Stimulated activated CD4-positive, alpha-beta T cell treated with anti-CD3 and anti-CD28 coated beads, TNF-alpha, amount 100 ng/mL, for 48 hours (primary cell): ENCODE measurements at regions not wholly inside any gene's neighbourhood (a gene's known extent, or its start where the extent isn't known, plus 50 kb on each side); places are given as distances from the start of the nearest gene placed in this dataset.

Experiments
- DNase-seq, 3 donors: peaks; one replicate each; pipeline ENCODE4 v3.0.0-alpha.2; 2020; ENCODE audit warnings: low read depth in 3 of 3

DNA sequence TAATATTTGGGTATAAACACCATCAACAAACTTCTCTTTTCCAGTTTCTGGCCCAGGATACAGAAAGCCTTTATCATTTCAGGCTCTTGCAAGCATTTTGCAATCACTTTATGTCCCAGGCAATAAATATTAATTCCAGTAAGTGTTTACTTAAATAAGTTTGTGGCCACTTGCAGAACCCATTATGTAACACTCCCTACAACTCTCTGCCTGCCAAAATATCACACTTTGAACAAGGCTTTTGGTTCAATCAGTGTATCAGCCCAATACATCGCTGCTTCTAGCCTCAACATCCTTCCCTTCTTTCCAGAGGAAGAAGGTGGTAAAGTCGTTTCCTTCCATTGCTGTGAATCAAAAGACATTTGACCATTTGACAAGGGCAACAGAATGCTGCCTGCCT, 203.0 kb upstream of the USP25 start:
- no peak for DNase-seq

DNA sequence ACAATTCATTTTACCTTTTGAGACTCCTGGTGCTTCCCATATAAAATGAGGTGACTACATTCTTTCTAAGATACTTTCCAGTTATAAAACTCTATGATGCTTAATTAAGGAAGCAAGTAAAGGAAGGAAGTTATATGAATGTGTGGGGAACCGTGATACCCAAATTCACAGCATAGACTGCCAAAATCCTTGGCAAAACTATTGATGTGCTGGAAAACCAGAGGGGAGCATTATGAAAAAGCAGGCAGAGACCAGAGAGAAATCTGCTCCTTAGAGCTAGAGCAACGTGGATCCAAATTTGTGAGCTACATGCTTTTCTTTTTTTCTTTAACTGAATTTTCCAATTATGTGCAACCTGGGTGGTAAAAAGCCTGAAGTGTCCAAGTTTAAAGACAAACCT, 201.4 kb upstream of the USP25 start:
- DNase-seq, result no peak

DNA sequence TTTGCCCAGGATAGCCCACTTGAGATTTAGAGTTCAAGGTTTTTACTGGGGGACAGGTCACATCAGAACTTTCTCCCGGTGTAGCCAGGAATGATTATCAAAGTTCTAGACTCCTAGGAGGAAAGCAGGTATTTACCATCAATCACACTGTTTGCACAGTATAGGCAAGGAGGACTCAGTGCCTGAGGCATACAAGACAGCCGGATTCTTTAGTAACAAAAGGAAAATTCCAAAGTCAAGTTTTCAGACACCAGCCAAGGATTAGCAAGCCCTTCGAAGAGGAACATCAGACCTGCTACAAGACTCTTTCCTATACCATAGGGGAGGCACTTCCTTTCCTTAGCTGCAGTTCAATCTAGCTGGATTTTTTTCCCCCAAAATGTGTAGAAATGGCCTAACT, 197.8 kb upstream of the USP25 start:
- no peak for DNase-seq

DNA sequence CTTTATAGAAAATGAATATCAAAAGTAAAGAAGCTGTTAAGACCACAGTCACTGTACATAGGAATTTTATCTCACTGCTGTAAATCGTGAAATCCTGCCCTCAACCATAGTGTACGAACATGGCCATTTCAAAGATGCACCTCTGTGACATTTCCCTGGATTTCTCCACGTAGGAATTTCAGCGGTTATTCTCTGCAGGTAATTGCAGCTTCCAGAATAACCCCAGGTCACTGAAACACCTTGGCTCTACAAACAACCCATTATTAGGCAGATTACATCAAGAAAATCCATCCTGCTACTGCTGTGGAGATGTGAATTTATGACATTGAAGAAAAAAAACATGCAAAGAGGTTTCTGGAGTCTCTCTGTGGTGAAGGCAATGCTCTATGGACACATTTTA, 196.2 kb upstream of the USP25 start:
- DNase-seq, result no peak

DNA sequence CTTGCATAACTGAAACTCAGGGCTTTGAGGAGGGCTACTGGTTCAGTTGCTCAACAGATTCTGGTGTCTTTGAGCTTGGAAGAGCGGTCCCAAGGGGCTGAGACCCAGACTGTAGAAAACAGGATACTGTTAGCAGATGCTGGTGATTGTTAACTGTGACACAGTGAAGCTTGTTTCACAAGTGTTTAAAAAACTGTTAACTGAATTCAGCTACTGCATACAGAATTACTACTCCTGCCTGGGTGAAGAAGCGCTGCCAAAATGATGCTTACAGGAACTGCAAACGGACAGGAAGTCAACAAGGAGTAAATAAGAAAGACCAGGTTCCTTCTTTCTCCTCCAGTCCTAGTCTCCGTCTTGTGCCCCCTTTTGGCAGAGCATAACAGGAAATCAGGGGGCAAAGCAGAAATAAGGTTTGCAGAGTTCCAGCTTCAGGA, 195.3 kb upstream of the USP25 start:
- no peak for DNase-seq

DNA sequence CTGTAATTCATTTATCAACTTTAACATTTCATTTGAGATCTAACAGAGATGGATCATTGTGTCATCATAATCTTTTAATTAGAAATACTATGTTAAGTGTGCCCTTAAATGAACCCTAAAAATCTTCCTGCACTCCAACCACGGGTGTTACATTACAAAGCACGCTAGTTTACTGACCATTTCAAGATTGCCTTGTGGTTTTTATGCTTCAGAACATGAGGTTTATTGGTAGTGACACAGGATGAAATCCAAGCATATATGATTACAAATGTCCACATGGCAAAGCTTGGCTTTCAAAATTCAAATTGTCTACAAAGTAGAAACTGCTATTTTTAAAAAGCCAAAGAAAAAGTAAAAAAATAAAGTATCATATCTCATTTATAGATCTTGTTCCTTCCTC, 190.4 kb upstream of the USP25 start:
- no peak for DNase-seq

DNA sequence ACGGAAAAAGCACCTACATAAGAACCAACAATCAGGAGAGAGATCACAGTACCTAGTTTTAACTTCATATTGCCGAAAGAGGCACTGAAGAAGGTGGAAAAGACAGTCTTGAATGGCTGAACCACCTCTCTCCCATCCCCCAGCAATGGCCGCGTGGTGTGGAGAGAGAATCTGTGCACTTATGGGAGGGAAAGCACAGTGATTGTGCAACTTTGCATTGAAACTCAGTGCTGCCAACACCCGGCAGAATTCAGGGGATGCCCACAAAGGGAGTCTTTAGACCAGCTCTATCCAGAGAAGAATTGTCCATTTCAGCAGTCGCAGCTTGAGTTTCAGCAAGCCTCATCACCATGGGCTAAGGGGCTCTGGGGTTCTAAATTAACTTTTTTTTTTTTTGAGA, 186.3 kb upstream of the USP25 start:
- no peak for DNase-seq

DNA sequence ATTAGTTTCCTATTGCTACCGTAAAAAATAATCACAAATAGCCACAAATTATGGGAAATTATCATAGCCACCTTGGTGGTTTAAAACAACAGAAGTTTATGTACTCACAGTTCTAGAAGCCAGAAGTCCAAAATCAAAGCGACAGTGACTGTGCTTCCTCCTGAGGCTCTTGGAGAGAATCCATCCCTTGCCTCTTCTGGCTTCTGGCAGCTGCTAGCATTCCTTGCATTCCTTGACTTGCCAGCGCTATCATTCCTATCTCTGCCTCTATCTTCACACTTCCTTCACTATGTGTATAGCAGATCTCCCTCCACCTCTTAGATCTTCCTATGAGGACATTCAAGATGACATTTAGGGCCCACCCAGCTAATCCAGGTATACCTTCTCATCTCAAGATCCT, 180.1 kb upstream of the USP25 start:
- DNase-seq, result no peak

DNA sequence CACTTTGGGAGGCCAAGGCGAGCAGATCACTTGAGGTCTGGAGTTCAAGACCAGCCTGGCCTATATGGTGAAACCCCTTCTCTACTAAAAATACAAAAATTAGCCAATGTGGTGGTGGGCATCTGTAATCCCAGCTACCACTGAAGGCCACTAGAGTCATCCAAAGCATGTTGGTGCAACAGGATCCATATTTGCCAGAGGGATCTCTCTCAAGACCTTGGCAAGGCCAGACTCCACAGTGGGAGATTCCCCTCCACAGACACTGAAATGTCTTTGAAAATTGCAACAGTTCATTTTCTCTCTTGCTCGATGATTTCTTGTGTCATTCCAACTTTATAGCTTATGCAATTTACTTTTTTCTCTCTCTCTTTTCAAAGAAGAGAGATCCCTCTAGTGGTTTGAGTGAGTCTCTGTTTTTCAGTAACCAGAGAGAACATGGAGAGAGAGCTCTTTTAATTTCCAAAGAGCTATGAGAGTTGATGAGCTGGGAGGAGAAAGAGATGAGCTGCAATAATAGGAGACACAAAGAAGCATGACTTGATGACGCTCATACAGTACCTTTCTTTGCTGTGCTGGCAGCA, 176.8 kb upstream of the USP25 start:
- DNase-seq, result no peak

DNA sequence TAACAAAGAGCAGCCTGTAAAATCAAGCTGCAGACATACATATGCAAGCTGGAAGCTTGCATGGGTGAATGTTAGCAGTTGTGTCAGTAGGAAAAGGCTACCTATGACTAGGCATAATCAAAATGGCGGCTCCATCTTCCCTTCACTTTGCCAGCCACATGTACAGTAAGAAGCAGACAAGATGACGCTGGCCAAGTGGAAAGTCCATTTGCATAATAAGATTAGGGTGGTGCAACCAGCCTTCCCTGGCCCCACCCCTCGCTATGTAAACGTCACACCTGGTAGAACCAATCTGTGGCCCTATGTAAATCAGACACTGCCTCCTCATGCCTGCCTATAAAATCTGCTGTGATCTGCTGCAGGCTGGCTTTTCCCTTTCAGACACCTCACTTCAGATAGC, 171.9 kb upstream of the USP25 start:
- DNase-seq, result no peak

DNA sequence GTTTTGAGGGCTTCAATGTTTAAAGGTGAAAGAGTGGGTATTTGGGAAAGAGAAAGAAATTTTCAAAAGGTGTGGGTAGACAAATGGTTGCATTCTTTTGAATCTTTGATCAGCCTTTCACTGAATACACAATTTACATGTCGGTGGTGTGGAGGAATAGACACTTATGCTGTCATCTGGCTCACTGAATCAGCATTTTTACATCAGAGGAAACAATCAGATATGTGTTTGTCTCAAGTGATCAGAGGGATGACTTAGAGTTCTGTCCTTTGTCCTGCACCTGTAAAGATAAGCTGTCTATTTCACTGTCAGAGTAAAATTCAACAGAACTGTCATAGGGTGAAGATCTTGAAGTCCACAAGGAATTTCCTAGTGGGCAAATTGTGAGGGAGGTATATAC, 170.9 kb upstream of the USP25 start:
- DNase-seq, result no peak

DNA sequence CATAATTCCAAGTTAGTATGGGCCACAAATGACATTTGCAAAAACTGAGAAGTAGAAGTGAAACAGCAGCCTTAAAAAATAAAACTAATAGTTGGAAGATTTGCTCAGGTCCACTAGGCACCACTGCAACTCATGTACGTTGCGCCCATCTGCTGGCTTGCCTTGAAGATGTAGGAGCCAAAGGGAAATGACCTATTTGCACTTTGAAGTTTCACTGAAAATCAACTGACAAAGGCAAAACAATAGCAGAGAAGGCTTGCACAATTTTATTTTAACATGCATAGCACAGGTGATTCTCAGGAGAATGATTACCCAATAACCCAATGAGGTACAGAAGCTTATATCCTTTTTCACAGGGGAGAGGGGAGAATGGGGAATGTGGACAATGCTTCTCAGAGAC, 170.1 kb upstream of the USP25 start:
- DNase-seq, result no peak

DNA sequence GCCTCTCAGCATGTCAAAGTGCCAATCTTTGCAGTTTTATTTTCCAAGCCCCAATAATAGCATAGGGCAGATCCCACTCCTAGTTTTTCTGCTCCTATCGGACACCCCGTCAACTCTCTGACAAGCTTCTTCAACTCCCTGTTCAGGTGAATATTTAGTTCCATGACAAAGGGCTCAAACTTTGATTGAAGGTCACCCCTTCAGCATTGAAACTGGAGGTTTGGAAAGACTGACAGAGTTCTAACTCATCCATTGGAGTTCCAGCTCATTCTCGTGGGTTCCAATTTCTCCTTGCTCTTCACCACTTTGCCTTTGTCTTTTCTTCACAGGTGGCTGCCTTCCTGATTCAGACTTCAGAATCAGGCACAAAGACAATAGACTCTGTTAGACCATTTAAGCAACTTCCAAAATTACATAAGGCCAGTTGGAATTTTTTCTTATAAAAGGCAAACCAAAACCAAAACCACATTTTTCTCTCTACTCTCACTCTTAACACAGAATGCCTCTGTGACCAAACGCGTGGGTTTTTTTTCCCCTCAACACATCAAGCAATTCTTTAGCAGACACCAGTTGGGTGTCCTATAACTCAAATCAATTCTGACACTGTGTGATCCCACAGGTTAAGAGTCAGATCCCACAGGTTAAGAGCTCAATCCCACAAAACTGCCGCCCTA, 169.3 kb upstream of the USP25 start:
- DNase-seq, result no peak

DNA sequence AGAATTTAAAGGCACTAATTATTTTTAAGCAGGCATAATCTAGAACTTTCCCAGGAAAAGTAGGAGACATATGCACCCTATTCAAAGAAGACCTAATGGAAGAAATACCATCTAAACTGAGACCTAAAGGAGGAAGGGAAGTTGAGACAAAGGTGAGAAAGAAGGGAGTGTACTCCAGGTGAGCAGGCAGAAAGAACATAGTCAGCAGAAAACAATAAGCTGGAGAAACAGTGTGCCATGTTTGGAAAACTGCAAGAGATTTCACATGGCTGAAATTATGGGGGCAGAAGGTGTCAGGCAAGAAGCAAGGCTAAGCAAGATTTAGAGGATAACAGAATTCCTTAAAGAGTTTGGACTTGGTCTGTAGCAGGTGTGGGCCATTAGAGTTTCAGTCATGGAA, 167.0 kb upstream of the USP25 start:
- DNase-seq, result no peak

DNA sequence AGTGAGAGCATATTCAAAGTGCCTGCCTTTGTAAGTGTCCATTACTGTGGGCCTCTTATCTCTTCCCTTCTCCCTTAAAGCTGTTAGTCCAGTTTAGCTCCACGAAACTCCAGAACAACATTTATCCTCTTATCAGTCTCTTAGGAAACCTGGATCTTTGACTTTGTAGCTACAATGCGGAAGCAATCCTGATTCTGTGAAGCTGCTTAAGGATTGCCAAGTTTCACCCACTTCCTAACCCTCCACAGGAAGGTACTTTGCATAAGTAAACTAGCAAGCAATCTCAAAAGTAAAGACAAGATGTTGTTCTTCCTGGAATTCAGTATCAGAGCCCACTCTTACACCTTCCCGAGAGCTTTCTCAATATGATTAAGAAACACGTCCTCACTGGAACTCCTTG, 164.9 kb upstream of the USP25 start:
- no peak for DNase-seq

DNA sequence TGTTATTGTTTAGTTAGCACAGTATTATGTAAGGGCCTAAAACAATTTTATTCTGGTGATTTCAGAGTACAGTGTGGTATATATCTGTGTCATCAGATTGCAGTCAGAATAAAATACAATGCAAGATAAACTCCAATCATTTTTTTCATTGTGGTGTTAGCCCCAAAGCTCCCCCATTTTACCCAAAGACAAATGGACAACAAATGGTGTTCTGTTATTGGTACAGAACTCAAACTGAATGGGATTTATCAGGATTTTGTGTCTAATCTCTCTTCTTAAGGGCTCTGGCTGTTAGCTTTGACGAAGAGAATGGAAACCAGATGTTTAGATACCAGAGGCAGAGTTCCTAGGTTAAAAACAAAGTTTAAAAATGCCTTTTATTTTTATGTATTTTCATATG, 163.1 kb upstream of the USP25 start:
- DNase-seq, result no peak

DNA sequence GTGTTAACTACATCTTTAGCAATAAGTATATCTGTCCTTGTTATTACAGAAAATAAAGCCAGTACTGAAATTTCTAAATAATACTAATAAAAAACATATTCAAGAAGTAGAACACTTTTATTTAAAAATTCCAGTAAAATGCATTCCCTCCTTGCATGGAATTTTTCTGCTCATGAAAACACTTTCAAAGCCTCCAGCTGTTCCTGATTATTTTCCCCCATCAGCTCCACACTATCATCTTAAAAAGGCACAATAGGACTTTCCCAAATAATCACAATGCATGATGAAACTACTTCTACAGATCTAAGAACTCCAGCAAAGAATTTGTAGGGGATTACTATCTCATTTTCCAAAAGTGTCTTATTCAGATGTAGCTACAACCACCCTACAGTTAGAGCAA, 162.6 kb upstream of the USP25 start:
- DNase-seq, result no peak

DNA sequence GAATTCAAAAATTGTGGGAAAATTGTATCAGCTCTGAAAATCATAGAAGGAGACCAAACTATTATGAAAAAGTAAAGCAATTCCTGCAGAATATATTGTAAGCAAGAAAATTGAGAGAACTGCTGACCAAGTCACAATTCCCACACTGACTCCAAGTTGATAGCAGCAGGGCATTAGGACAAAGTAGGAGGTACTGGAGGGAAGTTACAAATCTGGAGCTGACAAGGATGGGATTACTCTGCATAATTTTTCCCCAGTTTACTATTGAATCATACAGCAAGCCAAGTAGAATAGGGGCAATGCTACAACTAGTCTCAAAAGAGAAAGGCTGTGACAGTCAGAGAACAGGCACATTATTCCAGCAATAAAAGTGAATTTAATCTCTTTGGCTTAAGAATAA, 161.3 kb upstream of the USP25 start:
- no peak for DNase-seq

DNA sequence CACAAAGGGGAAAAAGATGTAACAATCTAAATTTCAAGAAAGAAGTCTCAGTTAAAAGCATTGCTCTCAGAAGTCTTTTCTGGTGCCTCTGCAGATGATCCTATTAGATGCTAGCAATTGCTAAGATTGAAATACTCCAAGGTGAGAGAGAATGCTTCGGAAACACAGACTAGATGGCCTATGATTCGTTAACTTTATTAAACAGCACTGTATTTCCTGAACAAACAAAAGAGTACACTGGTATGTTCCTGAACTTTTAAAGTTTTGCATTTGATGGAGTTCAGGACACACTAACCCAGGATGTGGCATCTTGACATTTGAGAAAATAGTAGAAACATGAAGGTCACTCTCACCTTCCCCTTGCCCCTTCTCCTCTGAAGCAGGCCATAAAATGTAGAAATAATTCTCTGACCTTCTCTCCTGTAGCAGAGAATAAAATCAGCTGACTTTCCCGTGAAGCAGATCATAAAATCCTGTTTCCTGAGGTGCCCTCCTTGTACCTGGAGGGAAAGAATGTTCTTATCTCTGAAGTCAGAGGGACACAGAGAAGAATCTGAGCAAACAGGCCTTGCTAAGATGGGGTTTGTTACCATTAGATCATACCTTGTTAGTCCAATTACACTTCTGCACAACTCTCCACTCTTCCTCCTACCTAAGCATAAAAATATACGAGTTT, 142.9 kb upstream of the USP25 start:
- no peak for DNase-seq

DNA sequence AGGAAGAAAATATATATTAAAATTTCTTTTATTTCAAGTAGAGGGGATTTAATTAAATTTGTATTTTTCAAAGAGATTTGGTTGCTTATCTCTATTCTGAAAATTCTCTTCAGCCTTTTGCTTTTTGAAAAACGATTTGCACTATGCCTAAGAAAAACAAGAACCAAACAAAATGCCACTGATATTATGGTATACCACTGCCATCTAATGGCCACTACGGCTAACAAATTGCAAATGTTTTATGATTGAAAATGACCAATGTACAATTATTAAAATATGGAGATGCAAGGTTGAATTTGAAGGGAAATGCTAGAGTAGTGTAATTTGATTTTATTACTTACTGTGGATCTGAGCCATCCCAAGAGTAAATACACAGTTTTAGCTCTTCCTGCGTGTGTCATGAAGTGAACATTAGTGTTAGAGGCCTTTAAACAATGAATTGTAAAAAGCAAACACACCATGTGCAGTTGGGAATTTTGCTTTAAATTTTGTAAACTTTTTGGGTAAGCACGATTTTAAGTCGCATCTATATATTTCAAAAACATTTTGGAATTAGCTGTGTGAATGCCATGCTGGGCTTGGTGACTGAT, 137.4 kb upstream of the USP25 start:
- no peak for DNase-seq

DNA sequence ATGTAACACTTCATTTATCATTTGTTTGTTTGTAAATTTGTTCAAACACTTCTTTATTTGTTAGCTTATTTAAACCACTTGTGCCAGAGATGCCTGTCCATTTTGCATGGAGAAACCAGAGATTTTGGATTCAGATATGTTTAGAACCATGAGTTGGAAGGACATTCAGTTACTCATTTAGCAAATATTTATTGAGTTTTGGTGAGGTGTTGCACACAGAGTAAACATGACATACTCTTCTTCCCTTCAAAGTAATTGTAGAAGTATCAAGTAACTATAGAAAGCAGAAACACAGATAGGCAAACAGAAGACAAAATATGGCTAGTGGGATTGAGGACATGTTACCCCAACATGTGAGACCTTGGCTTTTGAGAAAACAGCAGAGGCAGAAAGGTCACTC, 136.8 kb upstream of the USP25 start:
- no peak for DNase-seq

DNA sequence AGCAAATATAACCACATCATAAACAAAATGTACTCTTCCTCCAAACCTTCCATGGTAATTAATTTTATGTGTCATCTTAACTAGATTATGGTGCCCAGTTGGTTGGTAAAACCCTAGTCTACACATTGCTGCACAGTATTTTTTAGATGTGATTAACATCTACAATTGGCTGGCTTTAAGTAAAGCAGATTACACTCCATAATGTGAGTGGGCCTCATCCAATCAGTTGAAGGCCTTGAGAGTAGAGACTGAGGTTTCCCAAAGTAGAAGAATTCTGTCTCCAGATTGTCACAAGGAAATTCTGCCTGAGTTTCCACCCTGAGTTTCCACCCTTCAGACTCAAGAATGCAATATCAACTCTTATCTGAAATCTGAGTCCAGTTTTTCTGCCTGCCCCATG, 128.4 kb upstream of the USP25 start:
- DNase-seq, result no peak

DNA sequence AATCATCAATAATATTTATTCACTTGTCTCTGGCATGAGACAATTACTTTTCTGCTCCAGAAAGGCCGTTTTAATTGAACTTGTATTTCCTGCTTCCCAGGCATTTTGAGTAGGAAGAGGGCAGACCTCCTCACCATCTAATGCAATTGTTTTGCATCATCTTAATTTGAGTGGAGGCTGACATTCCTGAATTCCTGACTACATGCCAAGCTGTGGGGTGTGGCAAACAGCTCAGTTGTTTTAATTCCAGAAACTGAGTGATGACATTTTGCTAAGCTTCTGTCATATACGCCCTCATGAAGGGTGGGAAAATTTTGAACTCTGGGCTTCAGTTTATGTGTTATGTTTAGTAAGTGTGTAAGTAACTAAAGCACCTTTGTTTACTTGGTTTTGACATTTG, 125.4 kb upstream of the USP25 start:
- no peak for DNase-seq
